NCI-H345 treated with DMSO at 0.1 percent for 48 hours (cell line): ENCODE measurements at regions not wholly inside any gene's neighbourhood (a gene's known extent, or its start where the extent isn't known, plus 50 kb on each side); places are given as distances from the start of the nearest gene placed in this dataset.
"Not testable (repeated sequence)": the region's sequence is repeated elsewhere in the genome, so short reads cannot be mapped to it uniquely, and the experiment has no call there.

Experiments used
- DNase-seq: peaks from one replicate; lab custom pipeline; 2025; ENCODE audit not compliant: unreplicated experiment; lab: John Stamatoyannopoulos, UW

DNA sequence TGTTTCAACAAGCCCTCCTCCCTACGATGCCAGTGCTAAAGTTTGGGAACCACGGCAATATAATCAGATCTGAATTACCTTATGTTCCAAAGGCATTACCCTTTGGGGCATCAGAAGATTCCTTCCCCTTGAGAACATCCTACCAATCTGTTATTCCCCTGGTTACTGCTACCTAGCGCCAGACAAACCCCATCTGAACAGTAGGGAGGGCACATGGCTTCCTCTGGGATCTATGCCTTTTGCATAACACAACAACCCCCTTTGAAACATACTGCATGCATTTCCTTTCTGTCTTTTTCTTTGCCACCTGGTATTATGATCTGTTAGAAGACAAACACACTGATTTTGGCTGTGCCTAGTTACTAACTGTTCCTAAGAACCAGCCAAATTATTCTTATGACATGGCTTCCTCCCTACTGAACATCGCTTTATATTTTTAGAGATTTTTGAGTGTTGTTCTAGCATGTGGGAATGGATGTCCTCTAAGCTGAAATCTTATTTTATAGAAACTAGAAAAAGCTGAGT, 103.9 kb upstream of the DAPK1 start:
- DNase-seq: no peak

DNA sequence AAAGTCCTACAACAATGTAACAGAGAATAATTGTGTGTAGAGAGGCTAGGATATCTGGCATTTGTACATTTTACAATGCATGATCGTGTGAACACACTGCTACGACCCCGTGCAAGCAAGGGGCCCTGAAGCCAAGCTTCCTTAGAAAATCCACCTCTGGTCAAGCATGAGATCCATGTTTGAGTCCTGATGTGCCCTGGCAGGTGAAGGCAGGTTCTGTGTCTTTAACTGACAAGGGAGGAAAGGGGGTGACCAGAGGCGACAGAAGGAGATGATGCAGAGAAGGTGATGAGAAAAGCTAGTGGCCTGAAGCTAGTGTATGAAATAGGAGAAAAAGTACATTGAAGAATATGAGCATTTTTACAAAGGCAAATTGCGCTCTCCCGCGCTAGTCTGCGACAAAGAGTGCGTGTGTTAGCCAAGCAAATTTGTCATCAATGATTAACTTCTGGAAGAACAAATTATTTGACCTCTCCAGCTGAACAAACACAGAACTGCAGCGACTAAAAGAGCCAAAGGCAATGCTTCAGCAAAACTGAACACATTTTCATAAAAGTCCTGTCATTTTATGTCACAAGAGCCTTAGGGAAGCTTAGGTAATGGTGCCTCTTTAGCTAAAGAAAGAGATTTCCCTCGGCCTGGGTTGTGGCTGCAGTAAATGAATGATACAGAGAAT, 101.7 kb upstream of the DAPK1 start:
- DNase-seq: no peak

DNA sequence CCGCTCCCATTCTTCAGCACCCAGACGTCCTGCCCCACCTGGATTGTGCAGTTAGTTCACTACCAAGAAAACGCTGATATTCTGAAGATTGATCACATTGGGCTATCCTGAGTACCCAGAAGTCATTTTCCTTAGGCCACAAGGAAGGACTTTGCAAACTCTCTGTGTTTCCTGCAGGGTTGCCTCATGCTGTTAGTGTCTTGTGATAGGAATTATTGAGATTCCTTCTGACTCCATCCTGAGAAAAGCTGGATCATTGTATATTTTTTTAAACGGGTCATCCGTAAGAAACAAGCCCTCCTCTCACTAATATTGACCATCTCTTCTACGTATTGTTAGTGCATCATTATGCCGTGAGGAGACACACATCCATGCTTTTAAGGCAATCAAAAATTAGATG, 96.0 kb upstream of the DAPK1 start:
- no peak for DNase-seq

DNA sequence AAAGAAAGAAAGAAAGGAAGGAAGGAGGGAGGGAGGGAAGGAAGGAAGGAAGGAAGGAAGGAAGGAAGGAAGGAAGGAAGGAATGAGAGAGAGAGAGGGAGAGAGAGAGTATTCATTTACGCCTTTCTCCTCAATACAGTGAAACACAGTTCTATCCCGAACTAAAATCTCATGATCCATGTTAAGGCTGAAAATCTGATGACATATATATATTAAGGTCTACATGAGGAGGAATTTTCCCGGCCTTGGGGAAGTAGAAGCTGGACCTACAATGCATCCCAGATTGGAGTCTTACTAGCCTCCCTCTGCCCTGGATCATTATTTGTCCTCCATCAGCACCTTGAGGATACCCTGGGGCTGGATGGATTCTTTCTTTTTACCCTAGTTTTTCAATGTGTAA, 95.1 kb upstream of the DAPK1 start:
- no peak for DNase-seq

GRCh38 chr9:87405677-87406542, 91.8 kb upstream of the DAPK1 start:
- DNase-seq: no peak

DNA sequence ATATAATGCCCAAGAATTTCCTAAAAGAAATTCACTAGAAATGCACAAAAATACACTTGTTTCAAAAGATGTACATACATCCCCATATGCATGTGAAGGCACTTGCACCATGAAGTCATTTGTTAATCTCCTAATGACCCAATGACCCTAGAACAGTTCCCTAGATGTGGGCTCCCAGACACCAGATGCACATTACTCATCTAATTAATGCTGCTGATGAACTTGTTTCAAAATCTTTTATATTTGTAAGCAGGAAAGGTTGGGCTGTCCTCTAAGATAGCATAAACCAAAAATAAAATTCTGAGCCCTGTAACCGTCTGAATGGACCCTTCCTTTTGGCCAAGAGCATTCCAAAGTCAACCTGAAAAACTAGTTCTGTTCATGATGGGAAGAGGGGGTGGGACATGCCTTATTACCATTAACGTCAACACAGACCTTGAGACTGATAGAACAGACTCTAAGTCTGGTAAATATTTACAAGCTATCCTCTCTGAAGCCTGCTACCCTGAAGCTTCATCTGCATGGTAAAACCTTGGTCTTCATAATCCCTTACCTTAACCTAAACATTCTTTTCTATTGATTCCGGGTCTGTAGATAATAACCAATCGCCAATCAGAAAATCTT, 91.0 kb upstream of the DAPK1 start:
- DNase-seq: no peak

DNA sequence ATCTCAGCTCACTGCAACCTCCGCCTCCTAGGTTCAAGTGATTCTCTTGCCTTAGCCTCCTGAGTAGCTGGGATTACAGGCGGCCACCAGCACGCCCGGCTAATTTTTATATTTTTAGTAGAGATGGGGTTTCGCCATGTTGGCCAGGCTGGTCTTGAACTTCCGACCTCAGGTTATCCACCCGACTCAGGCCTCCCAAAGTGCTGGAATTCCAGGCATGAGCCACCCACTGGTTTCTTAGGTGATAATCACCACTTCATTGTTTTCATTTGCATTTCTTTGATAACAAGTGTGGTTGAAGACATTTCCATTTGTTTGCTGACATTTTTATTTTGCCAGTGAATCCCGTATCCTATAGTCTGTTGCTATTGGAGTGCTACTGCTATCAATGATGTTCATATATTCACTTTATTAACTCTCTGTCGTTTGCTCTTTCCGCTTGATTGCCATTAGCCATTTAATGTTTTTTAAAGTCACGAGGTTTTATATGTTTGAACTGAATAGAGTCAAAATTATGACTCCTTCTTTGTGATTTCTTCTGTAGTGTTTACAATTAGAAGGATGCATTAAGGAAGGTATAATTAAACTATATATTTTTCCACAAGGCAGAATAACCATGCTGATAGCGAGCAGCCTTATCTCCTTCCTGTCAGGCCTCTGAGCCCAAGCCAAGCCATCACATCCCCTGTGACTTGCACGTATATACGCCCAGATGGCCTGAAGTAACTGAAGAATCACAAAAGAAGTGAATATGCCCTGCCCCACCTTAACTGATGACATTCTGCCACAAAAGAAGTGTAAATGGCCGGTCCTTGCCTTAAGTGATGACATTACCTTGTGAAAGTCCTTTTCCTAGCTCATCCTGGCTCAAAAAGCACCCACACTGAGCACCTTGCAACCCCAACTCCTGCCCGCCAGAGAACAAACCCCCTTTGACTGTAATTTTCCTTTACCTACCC, 87.3 kb upstream of the DAPK1 start:
- DNase-seq: not testable (repeated sequence)

- no peak for DNase-seq
Measured at GRCh38 chr9:87420884-87421283, 76.8 kb upstream of the DAPK1 start.

DNA sequence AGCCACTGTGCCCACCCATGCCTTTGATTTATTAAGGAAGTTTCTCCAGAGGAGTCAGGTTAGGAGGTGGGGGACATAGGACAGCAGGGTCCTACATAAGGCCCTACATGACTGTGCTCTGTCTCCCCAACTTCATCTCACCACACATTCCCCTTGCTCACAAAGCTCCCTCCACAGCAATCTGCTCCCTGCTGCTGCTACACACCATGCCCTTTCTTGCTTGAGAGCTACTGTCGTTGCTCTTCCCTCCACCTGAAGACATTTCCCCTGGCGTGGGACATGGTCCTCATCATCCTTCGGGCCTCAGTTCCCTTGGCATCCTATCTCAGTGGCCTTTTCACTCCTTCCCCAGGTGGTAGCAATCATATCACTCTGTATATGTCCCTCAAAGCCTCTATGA, 75.9 kb upstream of the DAPK1 start:
- no peak for DNase-seq

DNA sequence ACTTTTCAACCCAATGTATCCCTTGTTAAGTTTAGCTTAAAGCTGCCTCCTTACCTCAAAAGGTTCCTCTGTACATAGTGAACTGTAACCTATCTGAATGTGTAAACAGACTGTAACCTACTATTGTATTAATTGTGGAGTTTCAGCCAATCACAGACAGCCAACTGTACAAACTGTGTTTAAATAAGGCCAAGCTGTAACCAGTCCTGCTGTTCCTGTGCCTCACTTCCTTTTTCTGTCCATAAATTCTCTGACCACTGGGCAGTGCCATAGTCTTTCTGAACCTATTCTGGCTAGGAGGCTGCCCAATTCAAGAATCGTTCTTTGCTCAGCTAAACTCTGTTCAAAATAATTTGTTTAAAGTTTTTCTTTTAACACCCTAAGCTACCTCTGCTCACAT, 74.7 kb upstream of the DAPK1 start:
- no peak for DNase-seq

DNA sequence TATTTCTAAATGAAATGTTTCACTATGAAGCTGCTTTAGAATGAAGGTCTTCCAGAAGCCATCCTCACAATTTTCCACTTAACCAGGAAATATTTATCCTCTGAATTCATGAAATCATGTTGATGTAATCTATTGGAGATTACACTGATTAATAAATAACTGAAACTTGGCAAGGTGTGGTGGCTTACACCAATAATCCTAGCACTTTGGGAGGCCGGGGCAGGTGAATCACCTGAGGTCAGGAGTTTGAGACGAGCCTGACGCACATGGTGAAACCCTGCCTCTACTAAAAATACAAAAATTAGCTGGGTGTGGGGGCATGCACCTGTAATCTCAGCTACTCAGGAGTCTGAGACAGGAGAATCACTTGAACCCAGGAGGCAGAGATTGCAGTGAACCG, 73.8 kb upstream of the DAPK1 start:
- not testable (repeated sequence) for DNase-seq

GRCh38 chr9:87425202-87425601, 72.5 kb upstream of the DAPK1 start:
- no peak for DNase-seq

DNA sequence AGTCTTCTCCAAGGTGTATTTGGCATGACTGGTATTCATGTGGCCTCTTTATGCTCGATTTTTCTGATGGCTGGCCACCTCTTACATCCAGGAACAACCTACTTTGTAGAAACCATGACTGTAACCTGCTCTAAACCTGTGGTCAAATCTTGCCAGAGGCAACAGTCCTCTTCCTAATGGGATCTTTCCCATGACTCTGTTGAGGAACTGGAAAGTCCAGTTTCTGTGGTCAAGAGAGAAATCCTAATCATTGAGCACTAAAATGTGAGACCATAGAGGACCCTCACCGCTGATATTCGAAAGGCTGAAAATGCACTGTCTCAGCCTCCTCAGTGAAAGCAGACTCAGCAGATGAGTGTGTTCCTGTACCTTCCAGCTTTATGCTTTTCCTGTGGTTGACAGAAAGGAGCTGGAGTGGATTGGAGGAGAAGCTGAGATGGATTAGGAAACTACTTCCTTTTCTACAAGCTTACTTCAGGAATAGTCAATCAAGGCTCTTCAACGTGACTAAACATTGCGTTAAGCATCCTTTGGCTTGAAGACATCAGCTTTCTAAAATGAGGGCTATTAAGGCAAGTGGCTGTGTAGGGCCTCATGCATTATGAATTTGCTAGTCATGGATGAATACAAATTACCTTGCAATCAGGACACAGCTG, 69.7 kb upstream of the DAPK1 start:
- DNase-seq: no peak

- DNase-seq: no peak
Measured at GRCh38 chr9:87428659-87429058, 69.0 kb upstream of the DAPK1 start.

DNA sequence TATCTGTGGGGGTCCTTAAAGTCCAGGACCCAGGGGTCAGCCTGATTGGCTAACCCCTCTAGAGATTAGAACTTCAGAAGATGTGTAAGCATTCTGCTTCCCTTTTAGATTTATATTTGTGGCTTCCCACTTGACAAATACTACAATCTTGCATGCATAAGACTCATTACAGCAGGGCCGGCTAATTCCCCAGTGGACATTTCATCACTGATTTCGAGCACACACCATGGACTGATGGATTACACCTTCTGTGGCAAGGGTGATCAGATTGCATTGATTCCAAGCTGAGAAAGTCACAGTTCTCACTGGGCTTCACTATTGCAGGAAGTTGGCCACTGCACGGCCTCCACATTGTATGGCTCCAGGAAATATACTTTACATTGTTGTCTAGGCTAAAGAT, 65.8 kb upstream of the DAPK1 start:
- no peak for DNase-seq

DNA sequence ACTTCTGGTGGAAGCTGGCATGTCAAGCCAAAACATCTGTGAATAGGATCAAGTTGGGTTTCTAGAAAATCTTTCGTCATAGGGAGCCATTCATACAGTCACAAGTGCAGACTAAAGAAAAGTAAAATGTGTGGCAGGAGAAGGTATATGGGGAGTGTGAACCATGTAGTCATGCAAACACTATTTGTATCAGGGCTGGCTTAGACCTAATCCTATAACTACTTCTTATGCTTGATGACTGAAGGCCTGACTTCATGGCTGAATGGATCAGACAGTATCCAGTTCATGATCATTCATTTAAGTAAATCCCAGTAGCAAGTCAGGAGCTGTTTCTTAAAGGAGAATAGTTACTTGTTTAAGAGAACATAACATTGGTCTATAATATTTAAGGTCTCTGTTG, 63.8 kb upstream of the DAPK1 start:
- no peak for DNase-seq

GRCh38 chr9:87434366-87434765, 63.3 kb upstream of the DAPK1 start:
- DNase-seq: no peak

DNA sequence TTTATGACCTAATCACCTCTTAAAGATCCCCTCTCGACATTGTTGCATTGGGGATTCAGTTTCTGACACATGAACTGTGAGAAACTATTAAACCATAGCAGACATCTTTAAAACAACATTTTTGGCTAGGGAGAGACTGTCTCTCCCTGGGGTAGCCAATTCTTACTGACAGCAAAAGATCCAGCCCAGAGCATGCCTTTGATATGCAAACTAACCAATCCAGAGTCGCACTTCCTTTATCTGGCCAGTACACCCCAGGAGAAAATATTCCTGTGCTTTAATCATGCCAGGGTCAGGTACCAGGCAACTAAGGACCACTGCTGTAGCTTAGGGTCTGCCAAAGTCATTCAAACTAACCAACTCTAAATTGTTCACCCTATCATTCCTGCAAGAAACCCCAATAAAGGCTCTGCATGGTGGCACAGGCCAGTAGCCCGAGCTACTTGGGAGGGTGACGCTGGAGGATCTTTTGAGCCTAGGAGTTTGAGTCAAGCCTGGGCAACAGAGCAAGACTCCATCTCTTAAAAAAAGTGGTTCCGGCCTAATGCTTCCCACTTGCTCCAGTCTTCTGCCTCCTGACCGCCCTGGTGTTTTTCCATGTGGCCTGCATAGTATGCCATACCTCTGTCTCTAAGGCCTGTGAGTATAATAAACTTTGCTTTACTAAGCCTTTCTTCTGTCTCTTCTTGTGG, 62.3 kb upstream of the DAPK1 start:
- DNase-seq: no peak

DNA sequence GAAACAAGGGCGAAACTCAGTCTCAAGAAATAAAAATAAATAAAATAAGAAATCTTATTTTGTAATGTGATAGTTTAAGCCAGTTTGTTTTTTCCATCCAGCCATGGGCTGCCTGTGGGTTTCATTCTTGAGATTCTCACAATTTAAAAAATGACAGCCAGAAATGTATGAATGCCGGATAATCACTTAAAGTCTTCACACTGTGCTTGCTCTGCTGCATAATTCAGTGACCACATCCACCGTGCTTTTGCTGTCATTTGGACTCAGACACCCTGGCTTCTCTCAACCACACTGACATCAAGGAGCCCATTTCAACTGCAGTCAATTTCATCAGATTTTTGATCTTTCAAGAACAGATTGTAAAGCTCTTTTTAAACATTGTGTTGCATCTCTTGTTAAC, 61.0 kb upstream of the DAPK1 start:
- DNase-seq: no peak

DNA sequence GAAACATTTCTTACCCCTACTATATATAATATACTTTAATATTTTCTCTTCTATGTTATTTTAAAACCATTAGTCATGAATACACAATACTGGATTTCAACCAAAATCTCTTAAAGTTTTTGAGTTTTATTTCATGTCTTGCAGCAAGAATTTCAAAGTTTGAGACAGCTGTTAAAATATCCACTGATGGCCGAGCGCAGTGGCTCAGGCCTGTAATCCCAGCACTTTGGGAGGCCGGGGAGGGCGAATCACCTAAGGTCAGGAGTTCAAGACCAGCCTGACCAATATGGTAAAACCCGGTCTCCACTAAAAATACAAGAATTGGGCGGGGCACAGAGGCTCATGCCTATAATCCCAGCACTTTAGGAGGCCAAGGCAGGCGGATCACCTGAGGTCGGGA, 59.7 kb upstream of the DAPK1 start:
- no peak for DNase-seq
